ENCODE measurements at regions not wholly inside any gene's neighbourhood (a gene's known extent, or its start where the extent isn't known, plus 50 kb on each side); places are given as distances from the start of the nearest gene placed in this dataset.

- H3K4me3 ChIP-seq (replicated peaks; ENCODE audit: low read depth, low read length) = no peak overlapping the region
- DNase-seq (ENCODE audit: low read depth) = no peak
- no peak for TF ChIP-seq CTCF (IDR thresholded peaks at IDR 0.05; ENCODE audit: low read length, missing control alignments)
These were observed 903.8 kb upstream of the PCDH10 start for GRCh38 chr4:132245319-132245718.

- TF ChIP-seq CTCF (IDR thresholded peaks at IDR 0.05; ENCODE audit: low read length, missing control alignments) = no peak
- H3K4me3 ChIP-seq (replicated peaks; ENCODE audit: low read depth, low read length) = no peak overlapping the region
- DNase-seq (ENCODE audit: low read depth) = no peak
These were observed 884.9 kb upstream of the PCDH10 start for GRCh38 chr4:132264176-132264575.

DNA sequence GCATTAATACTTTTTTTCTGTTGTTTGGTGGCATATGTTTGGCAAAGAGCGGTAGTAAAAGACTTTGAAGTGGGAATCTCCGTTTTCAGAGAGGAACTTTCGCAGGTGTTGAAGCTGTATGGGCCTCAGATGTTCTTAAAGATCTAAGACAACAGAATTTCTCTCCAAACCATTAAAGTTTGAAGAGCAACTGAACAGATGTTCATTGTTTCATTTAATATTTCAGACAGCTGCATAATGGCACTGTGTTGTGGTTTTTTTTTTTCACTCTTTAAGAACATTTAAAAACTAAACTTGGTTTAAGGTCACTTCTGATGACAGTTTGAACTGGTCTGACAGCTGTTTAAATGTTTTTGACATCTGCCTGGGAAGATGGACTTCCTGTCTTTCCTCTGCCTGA is 882.7 kb upstream of the PCDH10 start:
- no peak for TF ChIP-seq CTCF (IDR thresholded peaks at IDR 0.05; ENCODE audit: low read length, missing control alignments)
- H3K4me3 ChIP-seq (replicated peaks; ENCODE audit: low read depth, low read length) = no peak overlapping the region
- DNase-seq (ENCODE audit: low read depth) = no peak

GRCh38 chr4:132267321-132267720 is 881.8 kb upstream of the PCDH10 start:
- TF ChIP-seq CTCF (IDR thresholded peaks at IDR 0.05; ENCODE audit: low read length, missing control alignments) = no peak
- no peak overlapping the region for H3K4me3 ChIP-seq (replicated peaks; ENCODE audit: low read depth, low read length)

GRCh38 chr4:132269303-132269990 is 879.6 kb upstream of the PCDH10 start:
- no peak overlapping the region for H3K4me3 ChIP-seq (replicated peaks; ENCODE audit: low read depth, low read length)
- TF ChIP-seq CTCF (IDR thresholded peaks at IDR 0.05; ENCODE audit: low read length, missing control alignments) = no peak
- DNase-seq (ENCODE audit: low read depth) = no peak

More at GRCh38 chr4:132267321-132267720, 881.8 kb upstream of the PCDH10 start:
- DNase-seq (ENCODE audit: low read depth) = no peak

GRCh38 chr4:132275583-132276121 is 873.4 kb upstream of the PCDH10 start:
- no peak for TF ChIP-seq CTCF (IDR thresholded peaks at IDR 0.05; ENCODE audit: low read length, missing control alignments)
- DNase-seq (ENCODE audit: low read depth) = no peak
- no peak overlapping the region for H3K4me3 ChIP-seq (replicated peaks; ENCODE audit: low read depth, low read length)

GRCh38 chr4:132276185-132276584 is 872.9 kb upstream of the PCDH10 start:
- TF ChIP-seq CTCF (IDR thresholded peaks at IDR 0.05; ENCODE audit: low read length, missing control alignments) = no peak
- no peak overlapping the region for H3K4me3 ChIP-seq (replicated peaks; ENCODE audit: low read depth, low read length)
- DNase-seq (ENCODE audit: low read depth) = no peak
